SU-DHL-6 (cell line): ENCODE measurements at regions not wholly inside any gene's neighbourhood (a gene's known extent, or its start where the extent isn't known, plus 50 kb on each side); places are given as distances from the start of the nearest gene placed in this dataset.

ENCODE experiments used
- H2AFZ ChIP-seq: fragments of 200-600 bp; sonication (generic); 2 replicates; pipeline ENCODE4 v1.6.1; 2014; ENCODE audit warnings: low read depth, mild to moderate bottlenecking, moderate library complexity, mixed read lengths, antibody characterized with exemption, low read length; ENCODE audit not compliant: severe bottlenecking
- H3F3A ChIP-seq: fragments of 200-600 bp; shearing (Covaris generic); 2 replicates; pipeline ENCODE4 v1.6.0; 2016; ENCODE audit warnings: antibody characterized with exemption, mild to moderate bottlenecking; ENCODE audit not compliant: insufficient read depth
- H3K27ac ChIP-seq: fragments of 200-600 bp; sonication (generic); 2 replicates; pipeline ENCODE4 v1.5.1; 2016; ENCODE audit warnings: low read depth, mild to moderate bottlenecking, low read length, moderate library complexity, mixed read lengths
- H3K27me3 ChIP-seq: fragments of 200-600 bp; sonication (generic), shearing (Covaris generic); 2 replicates; pipeline ENCODE4 v1.6.0; 2014; ENCODE audit warnings: mild to moderate bottlenecking, low read length
- H3K36me3 ChIP-seq: fragments of 200-600 bp; sonication (generic); 2 replicates; pipeline ENCODE4 v1.6.1; 2014; ENCODE audit warnings: mild to moderate bottlenecking, low read length, mixed read lengths
- H3K4me2 ChIP-seq: fragments of 300-600, 200-600 bp; shearing (Covaris generic), sonication (generic); 2 replicates; pipeline ENCODE4 v1.6.0; 2014; ENCODE audit warnings: low read length, low read depth, mild to moderate bottlenecking; ENCODE audit not compliant: poor library complexity, severe bottlenecking
- H3K4me3 ChIP-seq: fragments of 200-600 bp; sonication (generic); 2 replicates; pipeline ENCODE4 v1.5.1; 2014; ENCODE audit warnings: antibody characterized with exemption, low read length, mild to moderate bottlenecking, mixed read lengths; ENCODE audit not compliant: insufficient read depth, poor library complexity, severe bottlenecking
- H3K79me2 ChIP-seq: fragments of 200-600 bp; sonication (generic); 2 replicates; pipeline ENCODE4 v1.6.1; 2014; ENCODE audit warnings: mild to moderate bottlenecking, low read length, moderate library complexity; ENCODE audit not compliant: insufficient read depth
- H3K9ac ChIP-seq: fragments of 200-600 bp; sonication (generic); 2 replicates; pipeline ENCODE4 v1.7.0; 2014; ENCODE audit warnings: mild to moderate bottlenecking, low read length
- H3K9me2 ChIP-seq: fragments of 200-600 bp; sonication (generic); replicated peaks from 2 replicates; pipeline ENCODE4 v1.6.1; 2014; ENCODE audit warnings: low read length; ENCODE audit not compliant: insufficient read depth
- H3K9me3 ChIP-seq: fragments of 200-600 bp; sonication (generic); 2 replicates; pipeline ENCODE4 v1.6.1; 2014; ENCODE audit warnings: low read length, mixed read lengths; ENCODE audit not compliant: insufficient read depth
- H4K20me1 ChIP-seq: fragments of 200-600 bp; sonication (generic); 2 replicates; pipeline ENCODE4 v1.6.1; 2014; ENCODE audit warnings: low read depth, mild to moderate bottlenecking, antibody characterized with exemption, low read length, moderate library complexity, mixed read lengths
- CTCF ChIP-seq: fragments of 200-600 bp; sonication (generic); IDR thresholded peaks from one replicate; pipeline ENCODE4 v1.5.1; 2017; ENCODE audit warnings: antibody characterized with exemption, mild to moderate bottlenecking, low read length, moderate library complexity; ENCODE audit not compliant: insufficient read depth, poor library complexity, severe bottlenecking
- EZH2phosphoT487 ChIP-seq: fragments of 200-600 bp; sonication (generic), shearing (Covaris generic); conservative IDR thresholded peaks from 2 replicates; pipeline ENCODE4 v1.6.1; 2018; ENCODE audit warnings: mild to moderate bottlenecking, antibody characterized with exemption, low read length, moderate library complexity, mixed read lengths

- H3K9me2 ChIP-seq, result no peaks in the 10 kb centered on the region
- H3F3A ChIP-seq, result no peaks in the 10 kb centered on the region
- no peak overlapping the region for H2AFZ ChIP-seq
- no peak overlapping the region for H3K4me3 ChIP-seq
- H3K4me2 ChIP-seq, result no peak overlapping the region
- no peaks in the 10 kb centered on the region for H4K20me1 ChIP-seq
- H3K27ac ChIP-seq, result no peak overlapping the region
- H3K79me2 ChIP-seq, result no peaks in the 10 kb centered on the region
- no peak overlapping the region for H3K9ac ChIP-seq
- no peaks in the 10 kb centered on the region for H3K36me3 ChIP-seq
- H3K27me3 ChIP-seq, result no peaks in the 10 kb centered on the region
- TF ChIP-seq EZH2phosphoT487 (no peak), CTCF (no peak)
- no peaks in the 10 kb centered on the region for H3K9me3 ChIP-seq
Measured at GRCh38 chr11:37967635-37968034, 1369.6 kb upstream of the RAG2 start.

- no peak overlapping the region for H2AFZ ChIP-seq
- H3K9me2 ChIP-seq, result no peaks in the 10 kb centered on the region
- H3K79me2 ChIP-seq, result no peaks in the 10 kb centered on the region
- H3K9me3 ChIP-seq, result no peaks in the 10 kb centered on the region
- no peak overlapping the region for H3K9ac ChIP-seq
- no peaks in the 10 kb centered on the region for H4K20me1 ChIP-seq
- no peaks in the 10 kb centered on the region for H3F3A ChIP-seq
- TF ChIP-seq CTCF (no peak), EZH2phosphoT487 (no peak)
- no peak overlapping the region for H3K27ac ChIP-seq
- H3K27me3 ChIP-seq, result no peaks in the 10 kb centered on the region
- no peaks in the 10 kb centered on the region for H3K36me3 ChIP-seq
- no peak overlapping the region for H3K4me2 ChIP-seq
- H3K4me3 ChIP-seq, result no peak overlapping the region
Measured at GRCh38 chr11:37963440-37963839, 1365.4 kb upstream of the RAG2 start.

- H3K4me2 ChIP-seq, result no peak overlapping the region
- H4K20me1 ChIP-seq, result no peaks in the 10 kb centered on the region
- TF ChIP-seq CTCF (no peak), EZH2phosphoT487 (no peak)
- H3K27me3 ChIP-seq, result no peaks in the 10 kb centered on the region
- H3K27ac ChIP-seq, result no peak overlapping the region
- no peak overlapping the region for H3K9ac ChIP-seq
- H3K36me3 ChIP-seq, result no peaks in the 10 kb centered on the region
- H3K79me2 ChIP-seq, result no peaks in the 10 kb centered on the region
- no peaks in the 10 kb centered on the region for H3F3A ChIP-seq
- H3K4me3 ChIP-seq, result no peak overlapping the region
- H2AFZ ChIP-seq, result no peak overlapping the region
- no peaks in the 10 kb centered on the region for H3K9me2 ChIP-seq
- H3K9me3 ChIP-seq, result no peaks in the 10 kb centered on the region
Measured at GRCh38 chr11:37957717-37958116, 1359.7 kb upstream of the RAG2 start.

GRCh38 chr11:37951996-37952395 lies 1354.0 kb upstream of the RAG2 start:
- Histone ChIP-seq H2AFZ (no peak overlapping the region), H3K9ac (no peak overlapping the region), H3K27me3 (no peaks in the 10 kb centered on the region), H4K20me1 (no peaks in the 10 kb centered on the region), H3K9me2 (no peaks in the 10 kb centered on the region), H3F3A (no peaks in the 10 kb centered on the region), H3K79me2 (no peaks in the 10 kb centered on the region), H3K4me3 (no peak overlapping the region), H3K27ac (no peak overlapping the region), H3K9me3 (no peaks in the 10 kb centered on the region), H3K4me2 (no peak overlapping the region), H3K36me3 (no peaks in the 10 kb centered on the region)
- TF ChIP-seq EZH2phosphoT487 (no peak), CTCF (no peak)
